Vagina (tissue), 2 donors: ENCODE measurements at regions not wholly inside any gene's neighbourhood (a gene's known extent, or its start where the extent isn't known, plus 50 kb on each side); places are given as distances from the start of the nearest gene placed in this dataset.
"Not testable (repeated sequence)": the region's sequence is repeated elsewhere in the genome, so short reads cannot be mapped to it uniquely, and the experiment has no call there.

ENCODE experiments used
- DNase-seq, 2 donors: peaks; one replicate each; pipeline ENCODE4 v3.0.0-alpha.2; 2017; ENCODE audit errors: extremely low spot score in 2 of 2
- H3K27ac ChIP-seq: fragments of 200-600 bp; sonication (generic); one replicate; pipeline ENCODE4 v1.5.1; 2019
- H3K27me3 ChIP-seq: fragments of 200-600 bp; sonication (generic); one replicate; pipeline ENCODE4 v1.5.1; 2019
- H3K36me3 ChIP-seq, 2 donors: fragments of 200-600 bp; sonication (generic); one replicate each; pipeline ENCODE4 v1.5.1; 2017 to 2019
- H3K4me1 ChIP-seq: fragments of 200-600 bp; sonication (generic); one replicate; pipeline ENCODE4 v1.5.1; 2019
- H3K4me3 ChIP-seq, 2 donors: fragments of 200-600 bp; sonication (generic); 1 replicate in 1 of 2; 2 replicates in 1 of 2; pipeline ENCODE4 v1.5.1; 2016 to 2019
- H3K9me3 ChIP-seq: fragments of 200-600 bp; sonication (generic); one replicate; pipeline ENCODE4 v1.5.1; 2019
- POLR2A ChIP-seq, 2 donors: fragments of 450-650 bp; IDR thresholded peaks; one replicate each; pipeline ENCODE4 v1.6.1; 2017; ENCODE audit warnings: antibody characterized with exemption in 2 of 2, mild to moderate bottlenecking in 2 of 2, moderate library complexity in 2 of 2
- POLR2AphosphoS5 ChIP-seq, 2 donors: sonication (generic); formaldehyde crosslinking; IDR thresholded peaks; one replicate each; pipeline ENCODE4 v1.9.0; 2017; ENCODE audit warnings: antibody characterized with exemption in 2 of 2, mild to moderate bottlenecking in 2 of 2, low read depth in 1 of 2; ENCODE audit not compliant: insufficient read depth in 1 of 2
- intact Hi-C: fragments of 100-400 bp; cut with DNase I; formaldehyde crosslinking; loops from one replicate; pipeline ENCODE4 v1.15.1; 2023
- TF ChIP-seq, protein P1 (sequence below), 3 experiments: fragments of 450-650 bp in 2 of 3; fragments of 200-600 bp in 1 of 3; sonication (generic) in 1 of 3; IDR thresholded peaks; one replicate each; pipeline ENCODE4 v1.5.1; 2017 to 2019; ENCODE audit warnings: antibody characterized with exemption in 3 of 3, mild to moderate bottlenecking in 2 of 3, moderate library complexity in 2 of 3

DNA sequence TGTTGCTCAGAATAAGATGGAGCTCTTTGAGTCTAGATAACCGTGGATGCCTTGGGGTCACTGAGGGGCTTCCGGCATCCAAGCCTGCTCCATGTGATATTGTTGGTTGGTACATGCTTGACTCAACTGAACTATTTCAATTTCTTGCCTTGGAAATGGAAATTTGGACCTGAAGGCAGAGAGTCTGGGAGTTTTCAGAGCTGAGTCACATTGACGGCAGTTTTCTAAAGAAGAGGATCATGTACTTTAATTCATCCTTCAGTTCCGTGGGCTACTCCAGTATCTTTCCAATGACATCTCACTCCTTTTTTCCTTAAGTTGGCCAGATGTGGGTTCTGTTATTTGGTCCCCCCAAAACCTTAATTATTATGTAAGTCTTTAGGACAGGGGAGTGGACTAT lies 100.5 kb downstream of the MFAP3L start:
- no peak for DNase-seq
- Histone ChIP-seq H3K27ac (no peak overlapping the region), H3K9me3 (no peaks in the 10 kb centered on the region), H3K36me3 (no peaks in the 10 kb centered on the region), H3K27me3 (no peaks in the 10 kb centered on the region), H3K4me3 (no peak overlapping the region), H3K4me1 (no peaks in the 10 kb centered on the region)
- TF ChIP-seq, protein P1, sequence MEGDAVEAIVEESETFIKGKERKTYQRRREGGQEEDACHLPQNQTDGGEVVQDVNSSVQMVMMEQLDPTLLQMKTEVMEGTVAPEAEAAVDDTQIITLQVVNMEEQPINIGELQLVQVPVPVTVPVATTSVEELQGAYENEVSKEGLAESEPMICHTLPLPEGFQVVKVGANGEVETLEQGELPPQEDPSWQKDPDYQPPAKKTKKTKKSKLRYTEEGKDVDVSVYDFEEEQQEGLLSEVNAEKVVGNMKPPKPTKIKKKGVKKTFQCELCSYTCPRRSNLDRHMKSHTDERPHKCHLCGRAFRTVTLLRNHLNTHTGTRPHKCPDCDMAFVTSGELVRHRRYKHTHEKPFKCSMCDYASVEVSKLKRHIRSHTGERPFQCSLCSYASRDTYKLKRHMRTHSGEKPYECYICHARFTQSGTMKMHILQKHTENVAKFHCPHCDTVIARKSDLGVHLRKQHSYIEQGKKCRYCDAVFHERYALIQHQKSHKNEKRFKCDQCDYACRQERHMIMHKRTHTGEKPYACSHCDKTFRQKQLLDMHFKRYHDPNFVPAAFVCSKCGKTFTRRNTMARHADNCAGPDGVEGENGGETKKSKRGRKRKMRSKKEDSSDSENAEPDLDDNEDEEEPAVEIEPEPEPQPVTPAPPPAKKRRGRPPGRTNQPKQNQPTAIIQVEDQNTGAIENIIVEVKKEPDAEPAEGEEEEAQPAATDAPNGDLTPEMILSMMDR (IDR thresholded peaks at IDR 0.05), result no peak
- TF ChIP-seq POLR2A (IDR thresholded peaks at IDR 0.05) (no peak), POLR2AphosphoS5 (IDR thresholded peaks at IDR 0.05; ENCODE audit: insufficient read depth in 1 of 2, low read depth in 1 of 2) (no peak)
- intact Hi-C loops, result no loop called here

DNA sequence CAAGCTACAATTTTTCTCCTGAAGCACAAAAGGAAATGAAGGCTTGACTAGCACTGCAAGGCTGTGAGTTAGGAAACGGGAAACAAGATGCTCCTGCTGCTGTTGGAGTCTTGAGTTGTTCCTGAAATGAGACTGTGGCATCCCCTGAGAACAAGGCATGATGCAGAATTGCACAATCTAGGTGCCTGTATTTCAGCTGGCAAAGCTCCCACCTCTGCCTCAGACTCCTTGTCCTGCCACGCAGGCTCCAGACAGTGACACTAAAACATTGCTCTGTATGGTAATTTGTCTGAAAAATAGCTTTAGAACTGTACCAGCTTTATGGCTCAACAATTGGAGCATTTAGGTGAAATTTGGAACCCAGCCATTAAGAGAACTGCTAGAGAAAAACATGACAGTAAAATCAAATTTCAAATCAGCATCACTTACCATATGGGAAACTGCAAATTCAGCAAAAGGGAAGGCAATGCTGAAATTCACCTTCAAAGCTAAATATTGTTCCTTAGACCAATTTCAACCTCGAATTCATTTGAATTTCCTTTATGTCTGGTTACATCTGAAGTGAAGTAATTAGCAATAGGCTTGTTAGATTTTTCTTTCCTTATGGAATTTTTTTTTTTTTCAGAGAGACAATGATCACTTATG lies 103.4 kb downstream of the MFAP3L start:
- TF ChIP-seq POLR2AphosphoS5 (IDR thresholded peaks at IDR 0.05; ENCODE audit: insufficient read depth in 1 of 2, low read depth in 1 of 2) (no peak), POLR2A (IDR thresholded peaks at IDR 0.05) (no peak)
- TF ChIP-seq, protein P1 (IDR thresholded peaks at IDR 0.05), result no peak
- no peak for DNase-seq

DNA sequence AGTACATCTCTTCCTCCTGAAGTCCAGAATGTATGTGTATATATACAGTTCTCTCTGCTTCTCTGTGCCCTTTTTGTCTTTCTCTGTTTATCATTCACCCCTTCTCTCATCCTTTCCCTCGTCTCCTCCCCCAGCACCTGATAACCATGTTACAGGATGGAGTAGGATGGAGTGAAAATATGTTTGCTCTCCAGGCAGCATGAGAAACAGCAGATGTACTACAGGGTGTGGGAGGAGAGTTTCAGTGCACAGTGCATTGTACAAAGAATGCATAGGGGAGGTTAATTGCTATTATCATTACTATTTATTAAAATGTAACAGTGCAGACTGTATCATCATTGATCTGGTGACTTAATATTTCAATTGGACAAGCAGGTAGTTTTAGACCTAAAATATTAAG lies 104.5 kb downstream of the MFAP3L start:
- H3K9me3 ChIP-seq, result no peaks in the 10 kb centered on the region
- no peaks in the 10 kb centered on the region for H3K4me1 ChIP-seq
- intact Hi-C loops, result no loop called here
- H3K27me3 ChIP-seq, result no peaks in the 10 kb centered on the region
- H3K36me3 ChIP-seq, result no peaks in the 10 kb centered on the region
- H3K27ac ChIP-seq, result no peak overlapping the region
- TF ChIP-seq POLR2AphosphoS5 (IDR thresholded peaks at IDR 0.05; ENCODE audit: insufficient read depth in 1 of 2, low read depth in 1 of 2), result no peak
- TF ChIP-seq, protein P1 (IDR thresholded peaks at IDR 0.05), result no peak
- no peak for TF ChIP-seq POLR2A (IDR thresholded peaks at IDR 0.05)
- no peak for DNase-seq
- H3K4me3 ChIP-seq, result no peak overlapping the region

More for the DNA sequence above, 103.4 kb downstream of the MFAP3L start:
- no peaks in the 10 kb centered on the region for H3K36me3 ChIP-seq
- no peaks in the 10 kb centered on the region for H3K9me3 ChIP-seq
- no peak overlapping the region for H3K4me3 ChIP-seq
- no peaks in the 10 kb centered on the region for H3K27me3 ChIP-seq
- no peak overlapping the region for H3K27ac ChIP-seq
- intact Hi-C loops, result no loop called here
- no peaks in the 10 kb centered on the region for H3K4me1 ChIP-seq

DNA sequence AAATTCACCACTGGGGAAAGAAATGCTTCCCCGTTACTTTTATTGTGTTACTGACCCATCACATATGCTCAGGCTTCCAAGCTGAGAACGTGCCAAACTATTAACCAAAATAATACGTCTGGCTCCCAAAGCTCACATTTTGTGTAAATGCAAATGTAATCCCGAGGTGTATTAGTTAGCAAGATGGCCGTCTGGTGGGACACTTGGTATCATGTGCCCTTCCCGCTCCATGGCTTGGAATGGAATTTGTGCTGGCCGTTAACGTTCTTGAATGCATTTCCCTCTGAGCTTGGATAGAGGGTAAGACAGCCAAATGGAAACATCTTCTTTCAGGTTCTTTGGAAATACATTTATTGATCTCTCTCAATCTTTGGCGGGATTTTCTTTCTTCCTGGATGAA lies 105.0 kb downstream of the MFAP3L start:
- Histone ChIP-seq H3K36me3 (no peaks in the 10 kb centered on the region), H3K27me3 (no peaks in the 10 kb centered on the region), H3K9me3 (no peaks in the 10 kb centered on the region), H3K4me3 (no peak overlapping the region), H3K27ac (no peak overlapping the region), H3K4me1 (no peaks in the 10 kb centered on the region)
- DNase-seq, result no peak
- intact Hi-C loops, result no loop called here
- TF ChIP-seq, protein P1 (IDR thresholded peaks at IDR 0.05), result no peak
- no peak for TF ChIP-seq POLR2AphosphoS5 (IDR thresholded peaks at IDR 0.05; ENCODE audit: insufficient read depth in 1 of 2, low read depth in 1 of 2)
- TF ChIP-seq POLR2A (IDR thresholded peaks at IDR 0.05), result no peak

DNA sequence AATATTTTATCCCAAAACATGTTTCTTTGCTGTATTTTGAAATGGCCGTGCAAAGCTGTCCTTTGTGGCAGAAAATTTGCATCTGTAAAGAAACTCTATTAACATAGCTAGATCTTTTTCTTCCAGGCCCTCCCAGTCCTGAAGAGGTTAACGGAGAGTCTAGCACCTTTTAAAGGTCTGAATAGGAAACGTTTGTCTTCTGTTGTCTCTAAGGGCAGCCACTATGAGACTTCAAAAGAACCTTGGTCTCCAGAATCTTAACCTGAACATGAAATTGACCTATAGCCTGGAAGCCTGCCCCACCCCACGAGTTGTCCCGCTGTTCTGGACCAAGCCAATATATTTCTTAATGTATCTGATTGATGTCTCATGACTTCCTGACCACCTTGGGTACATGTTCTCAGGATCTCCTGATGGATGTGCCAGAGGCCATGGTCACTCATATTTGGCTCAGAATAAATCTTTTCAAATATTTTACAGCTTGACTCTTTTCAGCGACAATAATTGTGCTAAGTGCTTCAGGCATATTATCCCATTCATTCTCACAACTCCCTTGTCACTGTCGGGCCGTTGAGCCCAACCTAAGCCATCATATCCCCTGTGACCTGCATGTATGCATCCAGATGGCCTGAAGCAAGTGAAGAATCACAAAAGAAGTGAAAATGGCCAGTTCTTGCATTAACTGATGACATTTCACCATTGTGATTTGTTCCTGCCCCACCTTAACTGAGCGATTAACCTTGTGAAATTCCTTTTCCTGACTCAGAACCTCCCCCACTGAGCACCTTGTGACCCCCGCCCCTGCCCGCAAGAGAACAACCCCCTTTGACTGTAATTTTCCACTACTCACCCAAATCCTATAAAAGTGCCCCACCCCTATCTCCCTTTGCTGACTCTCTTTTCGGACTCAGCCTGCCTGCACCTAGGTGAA lies 106.7 kb downstream of the MFAP3L start:
- H3K4me1 ChIP-seq, H3K27me3 ChIP-seq, DNase-seq, intact Hi-C loops, H3K27ac ChIP-seq, H3K4me3 ChIP-seq, H3K36me3 ChIP-seq, H3K9me3 ChIP-seq: not testable (repeated sequence)
